NT2/D1 (cell line): ENCODE measurements at regions not wholly inside any gene's neighbourhood (a gene's known extent, or its start where the extent isn't known, plus 50 kb on each side); places are given as distances from the start of the nearest gene placed in this dataset.

Source experiments
- DNase-seq: peaks from one replicate; pipeline ENCODE4 v3.0.0-alpha.2; 2011; ENCODE audit warnings: low read depth, low spot score
- H3K27me3 ChIP-seq: 2 replicates; pipeline ENCODE4 v1.6.0; 2011; ENCODE audit warnings: mild to moderate bottlenecking; ENCODE audit not compliant: insufficient read length, insufficient read depth
- H3K36me3 ChIP-seq: 2 replicates; pipeline ENCODE4 v1.6.1; 2011; ENCODE audit warnings: mild to moderate bottlenecking, low read length, mixed read lengths; ENCODE audit not compliant: insufficient read depth, insufficient read length
- H3K4me1 ChIP-seq: 2 replicates; pipeline ENCODE4 v1.5.1; 2011; ENCODE audit not compliant: insufficient read depth, insufficient read length
- H3K4me3 ChIP-seq: 2 replicates; pipeline ENCODE4 v1.5.1; 2011; ENCODE audit warnings: low read depth; ENCODE audit not compliant: insufficient read length
- H3K9ac ChIP-seq: 2 replicates; pipeline ENCODE4 v1.6.0; 2011; ENCODE audit warnings: low read depth; ENCODE audit not compliant: insufficient read length
- H3K9me3 ChIP-seq: 2 replicates; pipeline ENCODE4 v1.5.1; 2011; ENCODE audit warnings: mild to moderate bottlenecking, low read length; ENCODE audit not compliant: insufficient read depth
- SUZ12 ChIP-seq: IDR thresholded peaks from 2 replicates; pipeline ENCODE4 v1.6.1; 2011; ENCODE audit not compliant: insufficient read length, insufficient read depth; ENCODE audit errors: extremely low read depth
- YY1 ChIP-seq: IDR thresholded peaks from 2 replicates; pipeline ENCODE4 v1.6.1; 2011; ENCODE audit not compliant: insufficient read length, insufficient read depth
- ZNF274 ChIP-seq: IDR thresholded peaks from 2 replicates; pipeline ENCODE4 v1.6.1; 2011; ENCODE audit warnings: mild to moderate bottlenecking, low read depth, low read length

DNA sequence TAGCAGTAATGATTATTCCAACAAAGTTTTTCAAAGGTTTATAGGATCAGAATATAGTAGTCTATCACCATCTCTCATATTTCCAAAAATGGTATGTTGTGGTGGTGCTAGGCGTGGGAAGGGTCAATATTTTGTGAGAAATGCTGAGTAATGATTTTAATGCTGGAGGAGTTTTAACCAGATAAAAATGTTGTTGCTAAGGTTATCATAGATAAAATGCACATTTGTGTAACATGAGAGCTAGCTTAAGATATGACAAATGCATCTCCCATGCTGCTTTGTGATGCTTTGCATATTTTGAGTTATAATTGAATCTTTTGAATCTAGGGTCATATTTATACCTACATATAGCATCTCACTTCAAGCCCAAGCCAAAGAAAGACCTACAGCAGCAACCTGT lies 103.9 kb upstream of the ROBO1 start:
- H3K9me3 ChIP-seq, result no peaks in the 10 kb centered on the region
- no peak overlapping the region for H3K4me3 ChIP-seq
- no peaks in the 10 kb centered on the region for H3K4me1 ChIP-seq
- H3K27me3 ChIP-seq, result no peaks in the 10 kb centered on the region
- no peaks in the 10 kb centered on the region for H3K36me3 ChIP-seq
- no peak for TF ChIP-seq SUZ12
- TF ChIP-seq ZNF274, result no peak
- no peak for TF ChIP-seq YY1
- no peak overlapping the region for H3K9ac ChIP-seq
- no peak for DNase-seq

DNA sequence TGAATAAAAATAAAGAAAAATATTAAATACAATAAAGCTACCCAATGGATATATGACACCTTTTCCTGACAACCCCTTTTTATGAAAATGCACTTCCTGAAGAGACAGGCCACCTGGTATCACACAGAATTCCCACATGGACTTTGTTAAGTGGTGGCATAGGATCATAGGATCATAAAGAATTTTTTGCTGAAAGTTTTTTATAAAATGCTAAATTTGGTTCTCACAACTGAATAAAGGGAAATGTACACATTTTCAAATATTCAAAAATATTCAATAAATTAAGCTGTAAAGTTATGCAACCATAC lies 102.5 kb upstream of the ROBO1 start:
- no peak for DNase-seq
- Histone ChIP-seq H3K9me3 (no peaks in the 10 kb centered on the region), H3K4me1 (no peaks in the 10 kb centered on the region), H3K27me3 (no peaks in the 10 kb centered on the region), H3K4me3 (no peak overlapping the region), H3K36me3 (no peaks in the 10 kb centered on the region), H3K9ac (no peak overlapping the region)
- TF ChIP-seq SUZ12, result no peak
- TF ChIP-seq ZNF274, result no peak
- no peak for TF ChIP-seq YY1

DNA sequence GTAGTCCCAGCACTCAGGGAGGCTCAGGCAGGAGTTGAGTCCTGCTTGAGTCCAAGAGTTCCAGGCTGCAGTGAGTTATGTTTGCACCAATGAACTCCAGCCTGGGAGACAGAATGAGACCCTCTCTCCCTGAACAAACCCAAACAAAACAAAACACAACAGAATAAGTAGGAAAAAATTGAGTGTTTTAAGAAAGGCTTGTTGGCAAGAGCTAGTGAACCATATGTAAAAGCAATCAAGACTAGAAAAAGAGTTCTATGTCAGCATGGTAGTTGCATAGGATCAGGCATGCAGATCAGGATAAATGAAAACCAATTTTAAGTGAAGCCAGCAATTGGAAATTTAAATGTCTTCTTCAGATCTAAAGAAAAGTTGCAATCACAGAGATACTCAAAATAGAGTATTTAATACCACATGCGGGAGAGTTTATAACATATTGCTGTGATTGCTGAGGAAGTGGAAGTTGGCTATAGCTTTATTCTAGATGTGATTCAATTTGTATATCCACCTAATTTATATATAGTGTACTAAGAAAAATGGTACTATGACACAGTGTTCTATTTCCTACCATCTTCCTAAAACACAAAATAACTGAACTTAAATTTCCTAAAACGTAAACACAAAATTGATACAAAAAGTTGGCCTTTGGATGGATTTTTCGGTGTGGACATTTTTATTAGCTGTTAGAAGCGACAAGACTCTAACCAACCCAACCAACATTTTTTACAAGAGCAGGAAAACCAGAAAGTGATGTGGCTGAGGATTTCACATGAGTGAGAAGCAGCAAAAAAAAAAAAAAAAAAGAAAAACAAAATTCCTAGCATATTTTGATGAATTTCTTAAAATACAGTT lies 101.9 kb upstream of the ROBO1 start:
- TF ChIP-seq YY1 (no peak), SUZ12 (no peak), ZNF274 (no peak)
- no peak overlapping the region for H3K4me3 ChIP-seq
- no peak overlapping the region for H3K9ac ChIP-seq
- no peaks in the 10 kb centered on the region for H3K36me3 ChIP-seq
- DNase-seq, result no peak
- H3K4me1 ChIP-seq, result no peaks in the 10 kb centered on the region
- no peaks in the 10 kb centered on the region for H3K27me3 ChIP-seq
- no peaks in the 10 kb centered on the region for H3K9me3 ChIP-seq

DNA sequence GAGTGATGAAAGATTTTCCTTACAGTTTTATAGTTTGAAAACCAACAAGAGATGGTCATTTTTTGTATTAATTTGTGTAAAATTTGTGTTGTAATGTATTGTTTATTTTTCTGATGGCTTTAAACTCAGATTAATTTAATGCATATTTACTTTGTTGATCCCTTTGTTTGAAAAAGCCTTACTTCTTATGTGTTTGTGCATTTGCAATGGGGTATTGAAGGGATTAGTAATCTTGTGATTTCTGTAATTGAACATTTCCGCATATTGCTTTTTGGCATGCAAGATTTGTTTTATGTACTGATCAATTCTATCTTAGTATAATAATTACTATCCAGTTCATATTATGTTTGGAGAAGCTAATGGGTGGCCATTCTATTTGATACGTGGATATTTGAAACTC lies 98.4 kb upstream of the ROBO1 start:
- Histone ChIP-seq H3K9me3 (peaks cover 9% of the 10 kb centered on the region; the same call in 1 of the 2 replicates), H3K9ac (no peak overlapping the region), H3K27me3 (no peaks in the 10 kb centered on the region), H3K36me3 (no peaks in the 10 kb centered on the region), H3K4me3 (no peak overlapping the region), H3K4me1 (no peaks in the 10 kb centered on the region)
- no peak for DNase-seq
- TF ChIP-seq ZNF274, result no peak

GRCh38 chr3:79864077-79864476 lies 96.3 kb upstream of the ROBO1 start:
- TF ChIP-seq YY1 (no peak), ZNF274 (no peak), SUZ12 (no peak)
- H3K9me3 ChIP-seq, result peaks cover 9% of the 10 kb centered on the region; the same call in 1 of the 2 replicates
- H3K4me1 ChIP-seq, result no peaks in the 10 kb centered on the region
- no peaks in the 10 kb centered on the region for H3K27me3 ChIP-seq
- no peak for DNase-seq
- no peak overlapping the region for H3K9ac ChIP-seq
- no peaks in the 10 kb centered on the region for H3K36me3 ChIP-seq
- H3K4me3 ChIP-seq, result no peak overlapping the region

DNA sequence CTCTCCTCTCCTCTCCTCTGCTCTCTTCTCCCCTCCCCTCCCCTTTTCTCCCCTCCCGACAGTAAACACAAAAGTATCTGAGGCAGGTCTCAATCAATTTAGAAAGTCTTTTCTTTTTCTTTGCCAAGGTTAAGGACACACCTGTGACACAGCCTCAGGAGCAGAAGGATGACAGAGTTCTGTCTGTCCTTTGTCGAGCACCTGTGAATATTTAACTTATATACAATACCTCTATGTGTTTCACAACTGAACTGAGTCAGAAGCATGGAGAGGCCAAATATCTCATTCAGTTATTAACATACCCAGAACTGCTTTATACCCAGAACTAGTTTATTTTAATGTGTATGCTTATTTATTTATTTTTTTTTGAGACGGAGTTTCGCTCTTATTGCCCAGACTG lies 81.1 kb upstream of the ROBO1 start:
- TF ChIP-seq SUZ12 (no peak), YY1 (no peak), ZNF274 (no peak)
- no peaks in the 10 kb centered on the region for H3K4me1 ChIP-seq
- H3K9me3 ChIP-seq, result no peaks in the 10 kb centered on the region
- H3K27me3 ChIP-seq, result no peaks in the 10 kb centered on the region
- H3K9ac ChIP-seq, result no peak overlapping the region
- no peak overlapping the region for H3K4me3 ChIP-seq
- no peak for DNase-seq
- no peaks in the 10 kb centered on the region for H3K36me3 ChIP-seq

- no peak overlapping the region for H3K4me3 ChIP-seq
- no peak for TF ChIP-seq ZNF274
- no peak for TF ChIP-seq YY1
- no peak for TF ChIP-seq SUZ12
- H3K9ac ChIP-seq, result no peak overlapping the region
- no peaks in the 10 kb centered on the region for H3K27me3 ChIP-seq
- H3K4me1 ChIP-seq, result no peaks in the 10 kb centered on the region
- H3K36me3 ChIP-seq, result no peaks in the 10 kb centered on the region
- H3K9me3 ChIP-seq, result no peaks in the 10 kb centered on the region
- DNase-seq, result no peak
Observed at GRCh38 chr3:79847928-79848327, 80.1 kb upstream of the ROBO1 start.
